Calu3 (cell line): ENCODE measurements at regions not wholly inside any gene's neighbourhood (a gene's known extent, or its start where the extent isn't known, plus 50 kb on each side); places are given as distances from the start of the nearest gene placed in this dataset.

Source experiments
- BruUV-seq: library from RNA; stranded (reverse); fragments of 400-500 nt; replicated peaks from 2 replicates; lab custom pipeline; 2021; lab: Mats Ljungman, UMichigan
- CTCF ChIA-PET: fragments of 300-600 bp; sonication (Branson Sonifier 250); formaldehyde crosslinking; loops from one replicate; lab custom pipeline; 2022; ENCODE audit warnings: antibody characterized with exemption; lab: Charles Lee
- DNase-seq: peaks from one replicate; pipeline ENCODE4 v3.0.0; 2022
- H3K27ac Mint-ChIP-seq: one replicate; pipeline ENCODE4 v1.8.0; 2022; ENCODE audit warnings: mixed read lengths; ENCODE audit not compliant: unreplicated experiment
- H3K27me3 Mint-ChIP-seq: one replicate; pipeline ENCODE4 v1.8.0; 2022; ENCODE audit warnings: mixed read lengths; ENCODE audit not compliant: unreplicated experiment
- H3K36me3 Mint-ChIP-seq: one replicate; pipeline ENCODE4 v1.8.0; 2022; ENCODE audit warnings: mild to moderate bottlenecking, moderate library complexity, mixed read lengths; ENCODE audit not compliant: insufficient read depth, unreplicated experiment
- H3K4me1 Mint-ChIP-seq: one replicate; pipeline ENCODE4 v1.8.0; 2022; ENCODE audit warnings: mild to moderate bottlenecking, low read depth, mixed read lengths; ENCODE audit not compliant: unreplicated experiment
- H3K4me3 Mint-ChIP-seq: one replicate; pipeline ENCODE4 v1.8.0; 2022; ENCODE audit warnings: mild to moderate bottlenecking, low read depth, moderate library complexity, mixed read lengths; ENCODE audit not compliant: unreplicated experiment
- H3K9me3 Mint-ChIP-seq: one replicate; pipeline ENCODE4 v1.8.0; 2022; ENCODE audit warnings: low read depth, mixed read lengths; ENCODE audit not compliant: unreplicated experiment
- intact Hi-C: fragments of 100-400 bp; cut with micrococcal nuclease; formaldehyde crosslinking; loops from one replicate; pipeline ENCODE4 v1.10.0; 2022; ENCODE audit not compliant: unreplicated experiment
- TF ChIP-seq, protein P1 (sequence below): fragments of 200-600 bp; IDR thresholded peaks from one replicate; pipeline ENCODE4 v1.8.0; 2022; ENCODE audit warnings: antibody characterized with exemption; ENCODE audit not compliant: unreplicated experiment

DNA sequence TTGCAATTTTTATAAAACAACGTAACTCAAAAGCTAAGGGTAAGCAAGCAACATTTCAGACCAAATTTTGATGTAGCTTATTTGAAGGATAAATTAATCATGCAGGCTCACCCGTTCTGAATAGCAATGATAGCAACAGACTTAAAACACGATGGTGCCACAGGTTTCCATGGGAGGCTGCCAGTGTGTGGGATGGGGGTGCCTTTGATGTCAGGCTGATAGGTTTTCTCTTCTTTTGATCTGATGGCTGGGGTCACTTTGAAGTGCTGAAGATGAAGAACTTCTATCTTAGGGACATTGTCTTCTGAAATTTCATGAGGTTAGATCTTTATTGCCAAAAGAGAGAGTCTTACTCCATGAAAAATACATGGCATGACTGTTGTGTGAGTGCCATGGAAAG is 206.8 kb downstream of the LPIN1 start:
- CTCF ChIA-PET: no interaction called here
- intact Hi-C loops: no loop called here
- DNase-seq: no peak
- no peaks in the 10 kb centered on the region for H3K36me3 Mint-ChIP-seq
- H3K27me3 Mint-ChIP-seq: peaks cover 32% of the 10 kb centered on the region
- no peaks in the 10 kb centered on the region for H3K4me1 Mint-ChIP-seq
- no peak overlapping the region for H3K4me3 Mint-ChIP-seq
- TF ChIP-seq, protein P1, sequence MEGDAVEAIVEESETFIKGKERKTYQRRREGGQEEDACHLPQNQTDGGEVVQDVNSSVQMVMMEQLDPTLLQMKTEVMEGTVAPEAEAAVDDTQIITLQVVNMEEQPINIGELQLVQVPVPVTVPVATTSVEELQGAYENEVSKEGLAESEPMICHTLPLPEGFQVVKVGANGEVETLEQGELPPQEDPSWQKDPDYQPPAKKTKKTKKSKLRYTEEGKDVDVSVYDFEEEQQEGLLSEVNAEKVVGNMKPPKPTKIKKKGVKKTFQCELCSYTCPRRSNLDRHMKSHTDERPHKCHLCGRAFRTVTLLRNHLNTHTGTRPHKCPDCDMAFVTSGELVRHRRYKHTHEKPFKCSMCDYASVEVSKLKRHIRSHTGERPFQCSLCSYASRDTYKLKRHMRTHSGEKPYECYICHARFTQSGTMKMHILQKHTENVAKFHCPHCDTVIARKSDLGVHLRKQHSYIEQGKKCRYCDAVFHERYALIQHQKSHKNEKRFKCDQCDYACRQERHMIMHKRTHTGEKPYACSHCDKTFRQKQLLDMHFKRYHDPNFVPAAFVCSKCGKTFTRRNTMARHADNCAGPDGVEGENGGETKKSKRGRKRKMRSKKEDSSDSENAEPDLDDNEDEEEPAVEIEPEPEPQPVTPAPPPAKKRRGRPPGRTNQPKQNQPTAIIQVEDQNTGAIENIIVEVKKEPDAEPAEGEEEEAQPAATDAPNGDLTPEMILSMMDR: no peak
- H3K27ac Mint-ChIP-seq: no peak overlapping the region
- no TSS peak for BruUV-seq
- no peaks in the 10 kb centered on the region for H3K9me3 Mint-ChIP-seq

DNA sequence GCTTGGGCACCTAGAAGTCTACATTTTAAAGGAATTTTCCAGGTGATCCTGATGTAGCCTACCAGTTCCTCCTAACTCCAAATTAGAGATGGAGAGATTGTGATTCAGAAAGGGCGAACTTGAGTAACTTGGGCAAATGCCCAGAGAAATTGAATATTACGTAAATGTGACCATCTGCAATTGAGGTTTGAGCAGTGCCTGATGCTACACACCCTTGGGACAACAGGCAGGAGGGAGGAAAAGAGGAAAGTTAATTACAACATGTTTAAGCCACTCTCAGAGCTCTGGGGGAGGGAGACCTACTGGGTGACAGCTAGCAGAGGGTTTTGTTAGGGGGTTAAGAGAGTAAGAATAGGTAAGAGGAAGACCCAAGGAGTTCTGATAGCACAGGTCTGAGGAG is 208.9 kb downstream of the LPIN1 start:
- no peak for DNase-seq
- Mint-ChIP-seq H3K27ac (no peak overlapping the region), H3K4me3 (no peak overlapping the region), H3K4me1 (no peaks in the 10 kb centered on the region), H3K9me3 (no peaks in the 10 kb centered on the region), H3K27me3 (peaks cover 32% of the 10 kb centered on the region), H3K36me3 (no peaks in the 10 kb centered on the region)
- TF ChIP-seq, protein P1: no peak
- BruUV-seq: no TSS peak
- CTCF ChIA-PET: no interaction called here
- intact Hi-C loops: no loop called here

DNA sequence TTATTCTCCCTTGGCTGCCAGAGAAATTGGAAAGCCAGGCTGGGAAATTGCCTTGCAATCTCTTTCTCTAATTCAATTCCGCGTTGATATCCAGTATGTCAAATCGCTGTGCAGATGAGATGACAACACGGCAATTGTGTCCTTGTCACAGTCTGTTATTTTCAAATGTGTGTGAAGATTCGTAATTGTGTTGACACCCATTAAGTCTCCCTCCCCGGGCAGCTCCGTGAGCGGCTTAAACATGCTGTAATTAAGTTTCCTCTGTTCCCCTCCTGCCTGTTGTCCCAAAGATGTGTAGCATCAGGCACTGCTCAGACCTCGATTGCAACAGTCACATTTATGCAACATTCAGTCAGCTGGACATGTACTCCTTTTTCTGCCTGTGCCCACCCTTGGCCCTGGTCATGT is 209.5 kb downstream of the LPIN1 start:
- Mint-ChIP-seq H3K9me3 (no peaks in the 10 kb centered on the region), H3K4me1 (no peaks in the 10 kb centered on the region), H3K36me3 (no peaks in the 10 kb centered on the region), H3K27ac (no peak overlapping the region), H3K27me3 (peaks cover 32% of the 10 kb centered on the region), H3K4me3 (no peak overlapping the region)
- TF ChIP-seq, protein P1: no peak
- no TSS peak for BruUV-seq
- intact Hi-C loops: no loop called here
- CTCF ChIA-PET: no interaction called here
- DNase-seq: no peak

- BruUV-seq: no TSS peak
- Mint-ChIP-seq H3K9me3 (no peaks in the 10 kb centered on the region), H3K4me3 (no peak overlapping the region), H3K27me3 (no peaks in the 10 kb centered on the region), H3K4me1 (no peaks in the 10 kb centered on the region), H3K27ac (no peak overlapping the region), H3K36me3 (no peaks in the 10 kb centered on the region)
- TF ChIP-seq, protein P1: no peak
- intact Hi-C loops: no loop called here
- DNase-seq: no peak
- CTCF ChIA-PET: no interaction called here
These were observed 216.4 kb downstream of the LPIN1 start for GRCh38 chr2:11962707-11963328.
